NCI-H1930 (cell line): ENCODE measurements at regions not wholly inside any gene's neighbourhood (a gene's known extent, or its start where the extent isn't known, plus 50 kb on each side); places are given as distances from the start of the nearest gene placed in this dataset.
"Not testable (repeated sequence)": the region's sequence is repeated elsewhere in the genome, so short reads cannot be mapped to it uniquely, and the experiment has no call there.

Experiments
- DNase-seq, 2 experiments: peaks; one replicate each; lab custom pipeline; 2025; lab: John Stamatoyannopoulos, UW

DNA sequence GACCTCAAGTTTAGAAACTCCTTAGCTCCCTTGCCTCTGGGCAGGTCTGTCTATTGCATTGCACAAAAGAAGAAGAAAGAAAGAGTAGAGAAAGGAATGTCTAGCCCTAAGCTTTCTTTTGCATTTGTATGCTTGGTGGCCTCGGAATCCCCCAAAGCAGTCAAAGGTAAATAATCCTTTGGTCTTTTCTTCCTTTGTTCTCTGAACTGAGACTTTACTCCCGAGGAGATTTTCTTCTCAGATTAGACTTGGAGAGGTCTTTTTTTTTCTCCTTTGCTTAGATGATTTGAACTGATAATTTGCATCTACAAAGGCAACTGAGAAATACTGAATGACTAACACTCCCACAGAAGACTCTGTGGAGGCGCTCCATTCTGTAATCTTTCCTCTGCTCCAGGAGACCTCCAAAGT lies 93.2 kb downstream of the AKR1D1 start:
- no peak for DNase-seq

DNA sequence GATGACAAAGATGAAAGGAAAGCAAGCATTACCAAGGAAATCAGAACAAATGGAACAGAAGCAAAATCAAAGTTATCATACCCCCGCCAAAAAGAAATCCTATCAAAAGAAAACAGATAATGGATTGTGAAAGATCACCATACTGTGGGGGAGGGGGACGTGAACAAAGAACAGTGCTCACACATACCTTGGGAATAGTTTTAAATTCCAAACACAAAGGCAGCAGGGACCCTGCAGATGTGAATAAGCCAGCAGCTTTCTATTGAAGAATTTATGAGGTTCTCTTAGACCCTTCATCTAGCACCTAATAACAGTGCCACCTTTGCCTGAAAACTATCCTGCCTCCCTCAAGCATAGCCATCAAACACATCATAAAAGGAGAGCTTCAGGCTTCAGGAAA lies 94.0 kb downstream of the AKR1D1 start:
- no peak for DNase-seq

DNA sequence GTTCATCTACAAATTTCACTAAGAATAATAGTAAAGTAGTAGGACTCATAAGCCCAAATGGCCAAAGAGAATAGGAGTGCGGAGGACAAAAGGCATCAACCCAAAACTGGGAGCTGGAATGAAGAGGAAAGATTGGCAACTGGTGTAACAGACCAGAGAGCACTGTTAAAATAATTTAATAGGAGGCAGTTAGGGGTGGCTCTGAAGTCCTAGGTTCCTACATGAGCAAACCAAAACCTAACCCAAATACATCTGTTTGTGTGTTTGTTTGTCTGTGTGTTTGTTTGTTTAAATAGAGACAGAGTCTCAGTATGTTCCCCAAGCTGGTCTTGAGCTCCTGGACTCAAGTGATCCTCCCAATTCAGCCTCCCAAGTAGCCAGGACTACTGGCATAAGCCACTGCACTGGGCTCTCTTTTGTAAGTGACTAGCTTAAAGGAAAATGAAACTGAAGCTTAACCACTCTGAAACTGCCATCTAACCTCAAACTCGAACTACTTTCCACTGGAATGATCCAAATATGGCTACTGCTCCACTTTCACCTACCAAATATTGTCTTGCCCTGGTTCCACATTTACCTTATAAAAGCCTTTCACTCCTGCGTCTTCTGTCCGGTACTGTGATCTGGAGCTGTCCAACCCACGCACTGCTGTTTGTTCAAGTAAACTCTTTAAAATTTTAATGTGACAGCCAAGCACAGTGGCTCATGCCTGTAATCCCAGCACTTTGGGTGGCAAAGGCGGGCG lies 94.9 kb downstream of the AKR1D1 start:
- no peak for DNase-seq

DNA sequence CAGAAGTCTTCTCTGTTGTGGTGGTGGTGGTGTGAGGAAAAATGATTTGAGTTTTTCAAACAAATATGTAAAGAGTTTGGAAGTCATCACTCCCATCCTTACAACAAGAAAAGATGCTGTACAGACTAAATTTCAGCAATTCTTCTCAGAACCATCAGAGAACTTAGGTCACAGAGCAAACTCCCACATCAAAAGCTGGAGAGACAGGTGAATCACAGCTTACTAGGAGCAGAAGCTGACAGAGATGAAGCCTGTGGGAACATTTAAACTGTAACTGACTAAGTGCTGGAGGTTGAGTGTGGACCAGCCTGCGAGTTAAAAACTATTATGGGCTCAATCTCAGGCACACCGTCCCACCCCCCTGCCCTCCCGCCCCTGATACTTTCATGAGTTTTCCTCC lies 97.3 kb downstream of the AKR1D1 start:
- DNase-seq: no peak

DNA sequence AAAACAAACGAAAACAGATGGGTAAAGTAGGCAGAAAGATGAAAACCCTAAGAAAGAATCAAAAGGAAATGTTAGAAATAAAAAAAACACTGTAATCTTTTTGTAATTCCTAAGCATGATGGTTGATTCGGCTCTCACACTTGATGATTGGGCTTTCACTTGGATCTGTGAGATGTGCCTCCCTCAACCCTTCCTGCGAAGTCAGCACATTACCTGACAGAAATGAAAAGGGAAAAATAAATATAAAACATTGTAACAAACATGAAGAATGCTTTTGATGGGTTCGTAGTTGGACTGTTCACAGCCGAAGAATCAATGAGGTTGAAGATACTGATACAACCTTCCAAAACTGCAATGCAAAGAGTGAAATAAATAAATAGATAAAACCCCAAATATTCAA lies 99.8 kb downstream of the AKR1D1 start:
- no peak for DNase-seq

DNA sequence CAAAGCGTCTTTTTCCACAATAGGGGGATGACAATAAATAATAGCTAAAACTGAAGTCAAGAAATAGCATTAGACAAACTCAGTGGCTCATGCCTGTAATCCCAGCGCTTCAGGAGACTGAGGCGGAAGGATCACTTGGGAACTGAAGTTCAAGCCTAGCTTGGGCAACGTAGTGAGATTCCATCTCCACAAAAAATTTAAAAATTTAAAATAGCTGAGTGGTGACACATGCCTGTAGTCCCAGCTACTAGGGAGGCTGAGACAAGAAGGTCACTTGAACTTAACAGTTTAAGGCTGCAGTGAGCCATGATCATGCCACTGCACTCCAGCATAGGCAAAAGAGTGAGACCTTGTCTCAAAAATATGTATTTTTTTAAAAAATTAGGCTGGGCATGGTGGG lies 107.9 kb downstream of the AKR1D1 start:
- no peak for DNase-seq

DNA sequence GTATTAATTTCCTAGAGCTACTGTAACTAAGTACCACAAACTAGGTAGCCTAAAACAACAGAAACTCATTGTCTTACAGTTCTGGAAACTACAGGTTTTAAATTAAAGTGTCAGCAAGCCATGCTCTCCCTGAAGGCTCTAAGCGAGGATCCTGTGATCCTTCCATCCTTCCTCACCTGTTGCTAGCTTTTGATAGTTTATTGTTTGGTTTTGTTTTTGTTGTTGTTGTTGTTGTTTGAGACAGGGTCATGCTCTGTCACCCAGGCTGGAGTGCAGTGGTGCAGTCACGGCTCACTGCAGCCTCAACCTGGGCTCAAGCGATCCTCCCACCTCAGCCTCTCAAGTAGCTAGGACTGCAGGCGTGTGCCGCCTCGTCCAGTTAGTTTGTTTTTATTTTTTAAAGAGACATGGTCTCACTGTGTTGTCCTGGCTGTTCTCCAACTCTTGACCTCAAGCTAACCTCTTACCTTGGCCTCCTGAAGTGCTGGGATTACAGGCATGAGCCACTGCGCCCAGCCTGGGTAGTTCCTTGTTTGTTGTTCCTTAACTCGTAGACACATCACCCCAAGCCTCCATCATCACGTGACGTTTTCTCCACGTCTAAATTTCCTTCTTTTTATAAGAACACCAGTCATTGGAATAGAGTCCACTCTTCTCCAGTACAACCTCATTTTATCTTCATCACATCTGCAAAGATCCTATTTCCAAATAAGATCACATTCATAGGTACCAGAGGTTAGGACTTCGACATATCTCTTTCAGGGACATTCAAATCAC lies 109.1 kb downstream of the AKR1D1 start:
- DNase-seq: no peak

DNA sequence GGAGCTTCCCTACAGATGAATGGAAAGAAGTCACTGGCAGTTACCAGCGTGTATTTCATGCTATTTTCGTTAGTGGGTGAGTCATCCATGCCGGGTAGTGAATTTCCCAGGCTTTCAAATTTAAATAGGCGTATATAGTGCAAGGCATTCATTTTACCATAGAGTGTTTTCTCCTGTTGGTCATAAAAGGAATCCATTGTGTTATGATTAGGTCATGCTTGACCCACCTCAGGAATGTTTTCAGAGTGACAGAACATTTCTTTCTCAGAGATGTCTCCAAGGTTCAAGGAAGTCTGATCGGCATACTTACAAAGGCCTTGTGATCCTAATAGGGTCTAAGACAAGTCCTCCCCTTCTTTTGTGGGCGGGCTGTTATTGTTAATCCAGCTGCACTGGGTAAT lies 110.7 kb downstream of the AKR1D1 start:
- no peak for DNase-seq

DNA sequence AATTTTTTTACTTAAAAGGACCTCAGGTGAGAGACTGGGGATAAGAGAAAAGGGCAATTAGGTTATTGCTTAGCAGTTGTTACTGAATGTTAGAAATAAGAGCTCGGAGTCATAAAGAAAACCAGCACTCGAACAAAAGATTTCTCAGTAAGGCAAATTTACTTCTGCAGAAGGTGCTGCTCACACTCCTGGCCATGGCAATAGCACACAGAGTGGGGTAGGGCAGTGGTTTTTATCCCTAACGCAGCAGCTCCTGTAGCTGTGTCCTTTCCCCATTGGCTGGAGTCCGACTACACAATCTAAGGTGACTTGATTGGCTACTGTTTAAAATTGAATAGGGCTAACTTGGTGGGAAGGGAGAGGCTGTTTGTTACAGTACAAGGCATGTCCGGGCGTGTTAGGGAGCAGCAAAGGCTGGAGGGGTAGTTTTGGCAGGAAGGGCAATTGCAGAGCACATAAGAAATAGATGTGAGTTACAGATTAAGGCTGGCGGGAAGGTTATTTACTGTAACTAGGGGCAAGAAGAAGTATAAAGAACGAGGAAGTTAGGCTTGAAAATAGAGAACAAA lies 112.1 kb downstream of the AKR1D1 start:
- DNase-seq: no peak

DNA sequence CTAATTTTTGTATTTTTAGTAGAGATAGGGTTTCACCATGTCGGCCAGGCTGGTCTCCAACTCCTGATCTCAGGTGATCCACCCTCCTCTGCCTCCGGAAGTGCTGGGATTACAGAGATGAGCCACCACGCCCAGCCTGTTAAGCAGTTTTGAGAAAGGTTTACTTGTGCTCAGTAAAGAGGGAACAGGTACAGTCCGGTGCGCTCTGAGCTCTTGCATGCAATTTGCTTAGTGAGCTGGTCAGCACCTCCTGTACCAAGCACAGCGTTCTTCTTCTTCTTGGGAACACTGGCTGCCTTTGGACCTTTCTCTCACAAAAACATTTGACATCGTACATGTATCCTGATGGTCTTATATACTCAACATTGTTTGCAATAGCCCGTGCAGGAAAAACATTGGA lies 118.3 kb downstream of the AKR1D1 start:
- no peak for DNase-seq

DNA sequence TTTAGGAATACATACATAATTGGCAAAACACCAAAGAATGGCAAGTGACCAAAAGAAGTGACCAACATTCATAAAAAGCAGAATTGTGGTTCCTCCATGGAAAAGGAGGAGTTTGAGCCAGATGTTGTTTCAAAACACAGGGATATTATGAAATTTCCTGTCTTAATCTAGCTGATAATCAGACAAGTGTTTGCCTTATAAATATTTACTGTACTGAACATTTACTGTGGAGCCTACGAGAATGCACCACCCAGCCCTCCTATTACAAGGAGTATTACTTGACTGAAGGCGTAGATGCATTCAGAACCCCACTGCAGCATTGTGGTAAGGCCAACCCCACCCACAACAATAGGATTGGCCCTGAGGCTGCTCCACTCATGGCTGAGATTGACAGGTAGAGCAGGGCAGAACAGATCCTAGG lies 118.9 kb downstream of the AKR1D1 start:
- DNase-seq: no peak

DNA sequence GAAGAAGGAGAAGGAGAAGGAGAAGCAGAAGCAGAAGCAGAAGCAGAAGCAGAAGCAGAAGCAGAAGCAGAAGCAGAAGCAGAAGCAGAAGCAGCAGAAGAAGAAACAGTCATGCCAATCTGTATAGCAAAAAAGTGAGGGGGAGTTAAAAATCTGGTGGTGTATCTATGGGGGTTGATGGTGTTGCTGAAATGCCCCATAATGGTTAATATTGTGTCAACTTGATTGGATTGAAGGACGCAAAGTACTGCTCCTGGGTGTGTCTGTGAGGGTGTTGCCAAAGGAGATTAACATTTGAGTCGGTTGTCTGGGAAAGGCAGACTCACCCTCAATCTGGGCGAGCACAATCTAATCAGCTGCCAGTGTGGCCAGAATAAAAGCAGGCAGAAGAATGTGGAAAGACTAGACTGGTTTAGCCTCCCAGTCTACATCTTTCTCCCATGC lies 120.3 kb downstream of the AKR1D1 start:
- DNase-seq: not testable (repeated sequence)

DNA sequence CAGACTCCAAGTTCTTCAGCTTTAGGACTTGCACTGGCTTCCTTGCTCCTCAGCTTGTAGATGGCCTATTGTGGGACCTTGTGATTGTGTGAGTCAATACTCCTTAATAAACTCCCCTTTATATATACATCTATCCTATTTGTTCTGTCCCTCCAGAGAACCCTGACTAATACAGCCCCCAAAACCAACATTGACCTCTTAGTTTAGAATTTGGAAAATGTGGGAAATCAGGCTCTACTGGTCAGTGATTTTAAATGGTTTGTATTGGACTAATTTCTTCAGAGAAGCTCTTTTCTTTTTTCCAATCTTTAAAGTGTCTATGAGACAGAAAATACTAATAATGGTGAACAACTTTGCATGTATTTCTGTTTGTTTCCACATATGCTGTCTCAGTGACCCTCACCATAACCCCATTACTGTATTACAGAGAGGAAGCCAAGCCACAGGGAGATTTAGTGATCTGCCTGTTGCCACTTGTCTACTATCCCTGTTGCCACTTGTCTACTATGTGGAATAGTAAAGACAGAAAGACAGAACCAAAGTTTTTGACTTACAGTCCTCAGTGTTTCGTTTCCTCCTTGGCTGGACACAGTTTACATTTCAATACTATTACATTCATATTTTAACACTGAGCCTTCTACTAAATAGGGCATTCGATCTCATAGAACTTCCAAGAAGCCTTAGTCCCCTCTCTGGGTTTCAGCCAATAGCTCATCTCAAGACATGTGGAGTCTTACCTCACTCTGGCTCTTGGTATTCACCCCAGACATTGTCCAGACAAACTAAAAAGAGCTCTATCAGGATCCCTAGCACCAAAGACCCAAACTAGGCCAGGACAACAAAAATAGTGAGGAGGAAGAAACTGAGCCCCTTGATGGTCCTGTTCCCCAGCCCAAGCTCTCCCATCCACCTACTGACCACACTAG lies 121.0 kb downstream of the AKR1D1 start:
- DNase-seq: no peak

DNA sequence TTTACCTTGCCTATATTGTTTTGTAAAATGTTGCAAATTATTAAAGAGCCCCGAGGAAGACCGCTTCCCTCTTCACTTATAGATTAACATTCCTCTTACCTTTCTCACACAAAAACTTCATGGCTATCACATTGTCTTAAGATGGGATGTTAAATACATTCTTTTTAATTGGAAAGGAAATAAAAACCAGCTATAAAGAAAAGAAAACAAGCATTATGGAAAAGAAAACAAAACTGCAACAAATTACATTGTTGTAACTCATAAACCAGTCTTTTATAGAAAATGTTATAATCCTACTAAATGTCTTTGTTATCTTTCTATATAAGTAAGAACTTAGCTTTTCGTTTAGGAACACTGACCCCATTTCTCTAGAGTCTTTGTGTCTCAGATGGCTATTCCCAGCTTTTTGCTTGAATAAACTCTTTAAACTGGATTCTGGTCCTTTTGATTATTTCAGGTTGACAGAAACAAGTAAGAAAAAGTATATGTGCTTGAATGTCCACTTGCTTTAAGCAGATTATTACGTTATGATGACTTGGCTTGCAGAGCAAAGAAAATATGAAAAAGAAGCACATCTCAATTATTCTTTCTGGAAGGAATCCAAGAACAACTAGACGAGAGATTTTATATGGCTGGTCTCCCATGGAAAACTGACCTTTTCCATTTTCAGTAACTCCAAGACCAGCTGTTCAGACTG lies 128.2 kb downstream of the AKR1D1 start:
- DNase-seq: no peak

DNA sequence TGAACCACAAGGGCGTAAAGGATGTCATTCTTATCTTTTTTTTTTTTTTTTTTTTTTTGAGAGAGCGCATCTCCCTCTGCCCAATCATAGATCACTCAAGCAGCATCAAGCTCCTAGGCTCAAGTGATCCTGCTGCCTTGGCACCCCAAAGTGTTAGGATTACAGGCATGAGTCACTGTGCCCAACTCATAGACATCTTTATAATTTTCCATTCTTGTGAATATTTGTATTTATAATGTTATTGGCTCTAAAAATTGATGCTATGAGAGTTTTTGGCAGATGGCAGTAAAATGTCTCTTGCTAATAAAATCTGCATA lies 128.7 kb downstream of the AKR1D1 start:
- no peak for DNase-seq

DNA sequence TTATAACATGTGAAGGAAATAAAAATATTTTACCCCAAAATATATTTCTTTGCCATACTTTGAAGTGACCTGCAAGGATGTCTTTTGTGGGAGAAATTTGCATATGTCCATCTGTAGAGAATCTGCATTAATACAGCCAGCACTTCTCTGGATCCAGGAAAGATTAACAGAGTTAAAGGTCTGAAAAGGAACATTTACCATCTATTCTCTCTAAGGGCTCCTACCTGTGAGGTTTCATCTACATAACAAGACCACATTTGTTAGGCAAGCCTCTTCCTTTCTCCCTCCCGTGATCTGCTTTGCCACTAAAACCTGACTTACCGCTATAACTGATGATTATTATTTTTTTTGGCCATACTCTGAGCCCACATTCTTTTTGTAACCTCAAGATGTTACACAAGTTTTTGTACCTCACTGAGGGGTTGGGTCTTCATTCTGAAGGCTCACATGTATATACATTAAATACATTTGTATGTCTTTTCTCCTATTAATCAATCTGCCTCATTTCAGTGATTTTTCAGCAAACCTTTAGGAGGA lies 129.4 kb downstream of the AKR1D1 start:
- no peak for DNase-seq

DNA sequence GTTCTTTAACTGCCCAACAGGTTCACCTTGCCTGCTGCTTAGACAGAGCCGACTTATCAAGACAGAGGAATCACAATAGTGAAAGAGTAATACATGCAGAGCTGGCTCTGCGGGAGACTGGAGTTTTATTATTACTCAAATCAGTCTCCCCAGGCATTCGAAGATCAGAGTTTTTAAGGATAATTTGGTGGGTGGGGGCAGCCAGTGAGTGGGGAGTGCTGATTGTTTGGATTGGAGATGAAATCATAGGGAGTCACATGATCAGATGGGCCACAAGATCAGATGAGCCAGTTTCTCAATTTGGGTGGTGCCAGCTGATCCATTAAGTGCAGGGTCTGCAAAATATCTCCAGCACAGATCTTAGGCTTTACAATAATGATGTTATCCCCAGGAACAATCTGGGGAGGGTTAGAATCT lies 131.3 kb downstream of the AKR1D1 start:
- DNase-seq: no peak

DNA sequence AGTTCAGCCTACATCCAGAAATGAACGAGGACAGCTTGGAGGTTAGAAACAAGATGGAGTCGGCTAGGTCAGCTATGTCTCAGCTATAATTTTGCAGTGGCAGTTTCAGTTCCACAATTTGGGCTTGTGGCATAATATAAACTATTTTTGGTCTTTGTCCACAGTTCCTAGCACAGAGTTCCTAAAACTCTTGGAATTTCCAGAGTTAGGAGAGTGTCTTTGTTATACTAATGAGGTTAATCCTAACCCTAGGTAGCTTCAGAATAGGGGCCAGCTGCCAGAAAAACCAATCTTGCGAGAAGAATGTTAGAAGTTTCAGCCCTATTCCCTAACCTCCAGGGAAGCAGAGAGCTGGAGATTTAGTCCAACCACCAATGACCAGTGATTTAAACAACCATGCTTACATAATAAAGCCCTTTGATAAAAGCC lies 131.9 kb downstream of the AKR1D1 start:
- DNase-seq: no peak

DNA sequence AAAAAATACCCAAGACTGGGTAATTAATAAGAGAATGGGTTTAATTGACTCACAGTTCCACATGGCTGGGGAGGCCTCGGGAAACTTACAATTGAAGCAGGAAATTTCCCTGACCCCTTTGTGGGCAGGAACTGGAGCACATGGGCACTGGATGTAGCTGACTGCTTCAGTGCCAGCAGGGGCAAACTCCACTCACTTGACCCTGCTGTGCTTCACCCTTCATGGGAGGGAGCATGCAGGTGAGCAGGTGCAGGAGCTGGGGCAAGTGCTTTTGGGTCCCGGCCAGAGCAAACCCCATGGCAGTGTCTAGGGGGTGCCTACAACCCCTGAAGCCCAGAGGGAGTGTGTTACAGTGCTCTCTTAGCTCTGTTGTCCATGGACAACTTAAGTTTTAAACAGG lies 132.6 kb downstream of the AKR1D1 start:
- DNase-seq: no peak

DNA sequence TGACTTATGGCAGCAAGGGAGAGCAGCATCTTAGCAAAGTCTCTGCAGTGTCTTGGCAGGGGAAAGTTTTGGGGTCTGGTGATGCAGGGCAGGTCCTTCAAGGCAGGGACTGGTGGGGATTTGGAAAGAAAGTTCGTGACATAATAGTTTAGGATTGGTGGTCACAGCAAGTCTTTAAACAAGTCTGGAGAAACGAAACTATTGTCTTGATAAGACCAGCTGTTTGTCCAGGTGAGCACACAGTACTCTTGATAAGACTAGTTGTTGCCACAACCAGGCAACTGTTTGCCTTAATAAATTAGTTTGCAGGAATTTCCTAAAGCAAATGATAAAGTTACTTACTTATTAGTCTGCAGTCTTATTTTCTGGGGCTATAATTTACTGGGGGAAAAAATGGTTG lies 136.1 kb downstream of the AKR1D1 start:
- no peak for DNase-seq

DNA sequence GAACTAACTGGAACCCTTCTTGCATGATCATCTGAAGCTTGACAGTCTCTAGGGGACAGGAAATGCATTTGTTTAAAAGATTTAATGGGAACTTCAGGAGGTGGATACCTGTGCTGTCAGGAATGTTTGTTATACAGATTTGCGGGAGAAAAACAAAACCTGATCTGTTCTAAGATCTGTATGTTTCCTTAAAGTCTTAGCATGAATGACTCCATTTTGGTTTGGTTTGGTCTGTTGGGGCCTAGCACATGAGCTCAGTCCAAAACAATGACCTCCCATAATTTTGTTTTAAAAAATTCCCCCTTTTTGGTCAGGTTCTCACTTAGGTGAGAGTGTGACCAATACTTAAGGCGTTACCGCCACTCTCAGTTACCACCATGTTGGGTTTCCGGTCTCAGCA lies 138.7 kb downstream of the AKR1D1 start:
- no peak for DNase-seq
